ENCODE measurements at regions not wholly inside any gene's neighbourhood (a gene's known extent, or its start where the extent isn't known, plus 50 kb on each side); places are given as distances from the start of the nearest gene placed in this dataset.
A peak's percentile ranks its signal among the peaks of the same experiment; 100 is the strongest.

DNA sequence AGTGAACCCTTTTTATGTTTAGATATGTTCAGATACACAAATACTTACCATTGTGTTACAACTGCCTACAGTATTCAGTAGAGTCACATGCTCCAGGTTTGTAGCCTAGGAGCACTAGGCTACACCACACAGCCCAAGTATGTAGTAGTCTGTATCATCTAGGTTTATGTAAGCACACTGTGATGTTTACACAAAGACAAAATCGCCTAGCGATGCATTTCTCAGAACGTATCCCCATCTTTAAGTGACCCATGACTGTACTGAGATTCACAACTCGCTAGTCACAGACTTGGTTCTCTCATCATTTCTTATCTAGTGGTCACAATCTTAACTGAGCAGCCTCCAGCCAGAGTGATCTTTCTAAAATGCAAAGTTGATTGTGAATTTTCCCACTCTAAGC is 119.2 kb downstream of the RASSF10 start:
- Histone ChIP-seq H2AK9ac (replicated peaks; ENCODE audit: low read depth, low read length, poor library complexity) (no peak overlapping the region), H3K23ac (ENCODE audit: low read depth, low read length) (no peak overlapping the region), H3K56ac (ENCODE audit: extremely low read depth, insufficient read depth, low read length) (no peak overlapping the region), H4K5ac (ENCODE audit: low read depth, low read length) (no peak overlapping the region), H2AK5ac (ENCODE audit: low read depth, low read length) (no peak overlapping the region), H3K27ac (ENCODE audit: insufficient read depth, low read length) (no peak overlapping the region), H2BK5ac (ENCODE audit: low read depth, low read length, poor library complexity, severe bottlenecking) (no peak overlapping the region), H3K9ac (ENCODE audit: low read depth, low read length) (no peak overlapping the region), H2BK15ac (ENCODE audit: low read depth, low read length) (no peak overlapping the region), H3K9me1 (ENCODE audit: insufficient read depth, low read length) (no peaks in the 10 kb centered on the region), H3K27me3 (ENCODE audit: control insufficient read depth, insufficient read depth, low read length) (no peaks in the 10 kb centered on the region), H3K18ac (ENCODE audit: low read depth, low read length) (no peak overlapping the region), H3K79me1 (ENCODE audit: low read depth in 1 of 2, low read length in 2 of 2) (no peaks in the 10 kb centered on the region), H2AFZ (replicated peaks; ENCODE audit: low read length, poor library complexity) (no peak overlapping the region), H4K8ac (ENCODE audit: low read depth in 2 of 2, low read length in 2 of 2) (no peak overlapping the region), H3K4me2 (ENCODE audit: low read depth, low read length) (no peak overlapping the region), H2BK20ac (ENCODE audit: low read depth, low read length) (no peak overlapping the region), H3K4me3 (ENCODE audit: insufficient read depth, low read depth, low read length) (no peak overlapping the region), H4K20me1 (ENCODE audit: insufficient read depth, low read length) (no peaks in the 10 kb centered on the region), H3K36me3 (ENCODE audit: control insufficient read depth, insufficient read depth, low read length) (no peaks in the 10 kb centered on the region), H3K14ac (replicated peaks; ENCODE audit: low read depth, low read length) (no peak overlapping the region; the same call in 1 of the 2 replicates), H2BK120ac (ENCODE audit: low read depth, low read length) (no peak overlapping the region), H4K91ac (ENCODE audit: insufficient read depth, low read depth, low read length) (no peak overlapping the region), H3K4ac (ENCODE audit: low read depth, low read length) (no peak overlapping the region), H3K4me1 (ENCODE audit: control insufficient read depth, insufficient read depth, low read length) (no peaks in the 10 kb centered on the region), H3K9me3 (ENCODE audit: control insufficient read depth, insufficient read depth, low read length) (no peaks in the 10 kb centered on the region)
- no CpG with 5 or more reads among the region's 4 CpGs for WGBS, 2 experiments (ENCODE audit: extremely low coverage in 2 of 2, insufficient read length in 1 of 2)
- ChIA-PET CTCF (no interaction called here), POLR2A (ENCODE audit: unreplicated experiment) (no interaction called here)
- dilution Hi-C loops (cut with HindIII; ENCODE audit: low sequenced_read_pairs, unreplicated experiment) (no loop called here), in situ Hi-C loops (cut with MboI; ENCODE audit: low sequenced_read_pairs) (loop anchor here (25.0 kb wide), 1 partner anchor 816 kb away; no protein-coding TSS in a partner anchor), intact Hi-C loops (cut with micrococcal nuclease) (no loop called here)
- DNase-seq (peak; percentile 63), ATAC-seq (ENCODE audit: low read depth) (peak; percentile 46)
- TF ChIP-seq RCOR1 (IDR thresholded peaks at IDR 0.05; ENCODE audit: insufficient replicate concordance, low read length): no peak
- TF ChIP-seq, protein P1, sequence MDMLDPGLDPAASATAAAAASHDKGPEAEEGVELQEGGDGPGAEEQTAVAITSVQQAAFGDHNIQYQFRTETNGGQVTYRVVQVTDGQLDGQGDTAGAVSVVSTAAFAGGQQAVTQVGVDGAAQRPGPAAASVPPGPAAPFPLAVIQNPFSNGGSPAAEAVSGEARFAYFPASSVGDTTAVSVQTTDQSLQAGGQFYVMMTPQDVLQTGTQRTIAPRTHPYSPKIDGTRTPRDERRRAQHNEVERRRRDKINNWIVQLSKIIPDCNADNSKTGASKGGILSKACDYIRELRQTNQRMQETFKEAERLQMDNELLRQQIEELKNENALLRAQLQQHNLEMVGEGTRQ (IDR thresholded peaks at IDR 0.05; ENCODE audit: low read depth, low read length): no peak
- peak; percentile 76 for TF ChIP-seq MAFK (IDR thresholded peaks at IDR 0.05; ENCODE audit: low read depth, low read length)
- no TSS peak for BruUV-seq (replicated peaks)

All from IMR-90 (cell line).